ENCODE measurements at regions not wholly inside any gene's neighbourhood (a gene's known extent, or its start where the extent isn't known, plus 50 kb on each side); places are given as distances from the start of the nearest gene placed in this dataset.
A peak's percentile ranks its signal among the peaks of the same experiment; 100 is the strongest.

DNA sequence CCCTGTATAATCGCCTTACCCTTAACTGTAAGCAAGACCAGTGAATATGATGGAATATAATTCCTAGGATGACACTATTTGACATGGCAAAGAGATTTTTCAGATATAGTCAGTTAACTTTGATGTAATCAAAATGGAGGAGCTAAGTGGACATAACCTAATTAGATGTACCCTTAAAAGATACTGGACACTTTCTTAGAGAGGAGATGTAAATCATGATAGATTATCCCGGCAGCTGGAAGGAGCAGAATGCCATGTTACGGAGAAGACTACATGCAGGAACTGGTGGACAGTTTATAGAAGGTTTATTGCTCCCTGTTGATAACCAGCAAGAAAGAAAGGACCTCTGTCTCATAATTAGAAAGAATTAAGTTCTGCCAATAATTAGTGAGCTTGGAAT lies 1142.9 kb downstream of the SI start:
- no peaks in the 10 kb centered on the region for H3K27me3 ChIP-seq
- no peaks in the 10 kb centered on the region for H3K4me1 ChIP-seq
- DNase-seq = no peak
- TF ChIP-seq, protein P1, sequence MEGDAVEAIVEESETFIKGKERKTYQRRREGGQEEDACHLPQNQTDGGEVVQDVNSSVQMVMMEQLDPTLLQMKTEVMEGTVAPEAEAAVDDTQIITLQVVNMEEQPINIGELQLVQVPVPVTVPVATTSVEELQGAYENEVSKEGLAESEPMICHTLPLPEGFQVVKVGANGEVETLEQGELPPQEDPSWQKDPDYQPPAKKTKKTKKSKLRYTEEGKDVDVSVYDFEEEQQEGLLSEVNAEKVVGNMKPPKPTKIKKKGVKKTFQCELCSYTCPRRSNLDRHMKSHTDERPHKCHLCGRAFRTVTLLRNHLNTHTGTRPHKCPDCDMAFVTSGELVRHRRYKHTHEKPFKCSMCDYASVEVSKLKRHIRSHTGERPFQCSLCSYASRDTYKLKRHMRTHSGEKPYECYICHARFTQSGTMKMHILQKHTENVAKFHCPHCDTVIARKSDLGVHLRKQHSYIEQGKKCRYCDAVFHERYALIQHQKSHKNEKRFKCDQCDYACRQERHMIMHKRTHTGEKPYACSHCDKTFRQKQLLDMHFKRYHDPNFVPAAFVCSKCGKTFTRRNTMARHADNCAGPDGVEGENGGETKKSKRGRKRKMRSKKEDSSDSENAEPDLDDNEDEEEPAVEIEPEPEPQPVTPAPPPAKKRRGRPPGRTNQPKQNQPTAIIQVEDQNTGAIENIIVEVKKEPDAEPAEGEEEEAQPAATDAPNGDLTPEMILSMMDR (IDR thresholded peaks at IDR 0.05; ENCODE audit: low read depth, low read length) = no peak
- H3K4me3 ChIP-seq (ENCODE audit: low read depth, low read length) = no peak overlapping the region
- H3K9me3 ChIP-seq = no peaks in the 10 kb centered on the region
- no peaks in the 10 kb centered on the region for H3K36me3 ChIP-seq

DNA sequence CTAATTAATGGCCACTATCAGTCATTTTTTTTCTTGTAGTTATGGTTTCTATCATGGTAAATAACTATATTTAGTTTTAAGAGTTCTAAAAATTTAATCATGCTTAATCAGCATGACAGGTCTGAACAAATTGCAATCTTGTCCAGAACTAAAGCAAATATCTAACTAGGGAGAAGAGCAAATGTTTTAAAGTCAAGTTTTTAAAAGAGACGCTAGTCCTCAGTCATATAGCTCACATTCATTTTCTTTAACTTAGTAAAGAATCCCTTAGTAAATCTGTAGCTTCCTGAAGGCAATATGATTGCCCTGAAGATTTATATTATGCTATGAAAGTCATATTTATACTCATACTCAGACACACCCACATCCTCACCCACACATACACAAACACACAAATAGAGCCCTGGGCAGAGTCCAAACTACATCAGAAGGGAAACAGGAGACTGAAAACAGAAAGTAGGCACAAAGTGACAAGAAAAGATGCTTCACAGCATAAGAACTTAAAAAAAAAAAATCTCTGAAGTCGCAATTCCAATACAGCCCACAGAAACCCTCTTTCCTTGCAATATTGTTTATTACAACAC lies 1149.1 kb downstream of the SI start:
- no peak overlapping the region for H3K4me3 ChIP-seq (ENCODE audit: low read depth, low read length)
- no peaks in the 10 kb centered on the region for H3K4me1 ChIP-seq
- H3K27me3 ChIP-seq = no peaks in the 10 kb centered on the region
- no peaks in the 10 kb centered on the region for H3K36me3 ChIP-seq
- H3K9me3 ChIP-seq = no peaks in the 10 kb centered on the region
- TF ChIP-seq, protein P1 (IDR thresholded peaks at IDR 0.05; ENCODE audit: low read depth, low read length) = no peak
- no peak for DNase-seq

DNA sequence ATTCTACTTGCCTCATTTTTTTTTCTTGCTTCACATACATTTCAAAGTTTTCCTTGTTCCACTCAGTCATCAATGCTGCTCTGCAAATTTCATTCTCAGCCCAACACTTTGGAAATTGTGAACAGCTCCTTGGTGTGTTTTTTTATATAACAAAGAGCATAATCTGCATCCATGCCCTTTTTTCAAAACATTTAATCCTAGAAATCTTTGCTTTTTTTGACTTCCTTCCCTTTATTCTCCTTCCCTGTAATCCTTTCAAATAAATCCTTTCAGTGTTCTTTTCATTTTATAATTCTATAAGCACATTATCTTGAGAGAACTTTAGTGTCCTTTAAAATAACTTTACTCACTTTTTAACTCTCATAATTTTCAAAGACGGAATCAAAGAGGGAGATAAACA lies 1150.8 kb downstream of the SI start:
- H3K9me3 ChIP-seq = no peaks in the 10 kb centered on the region
- TF ChIP-seq, protein P1 (IDR thresholded peaks at IDR 0.05; ENCODE audit: low read depth, low read length) = no peak
- H3K27me3 ChIP-seq = no peaks in the 10 kb centered on the region
- H3K4me1 ChIP-seq = no peaks in the 10 kb centered on the region
- no peaks in the 10 kb centered on the region for H3K36me3 ChIP-seq
- DNase-seq = no peak
- no peak overlapping the region for H3K4me3 ChIP-seq (ENCODE audit: low read depth, low read length)

DNA sequence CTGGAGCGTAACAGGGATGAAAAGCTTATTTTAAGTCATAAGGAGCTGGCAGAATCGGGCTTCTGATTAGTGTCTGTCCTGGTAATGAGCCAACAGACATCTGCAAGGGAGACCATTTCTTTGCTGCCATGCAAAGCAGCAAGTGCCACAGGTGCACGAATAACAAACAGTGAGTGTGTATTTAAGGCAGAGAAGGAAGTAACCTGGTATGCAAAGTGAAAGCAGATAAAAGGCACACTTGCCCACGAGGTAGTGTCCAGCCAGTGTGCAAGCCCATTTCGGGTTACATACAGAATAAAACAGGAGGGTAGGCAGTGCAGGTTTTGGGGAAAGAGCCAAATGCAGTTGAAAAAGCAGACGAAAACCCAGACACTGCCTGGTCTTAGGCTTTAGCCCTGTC lies 1153.7 kb downstream of the SI start:
- Histone ChIP-seq H3K4me3 (ENCODE audit: low read depth, low read length) (no peak overlapping the region), H3K27me3 (no peaks in the 10 kb centered on the region), H3K9me3 (no peaks in the 10 kb centered on the region), H3K36me3 (no peaks in the 10 kb centered on the region), H3K4me1 (no peaks in the 10 kb centered on the region)
- TF ChIP-seq, protein P1 (IDR thresholded peaks at IDR 0.05; ENCODE audit: low read depth, low read length) = no peak
- DNase-seq = no peak

DNA sequence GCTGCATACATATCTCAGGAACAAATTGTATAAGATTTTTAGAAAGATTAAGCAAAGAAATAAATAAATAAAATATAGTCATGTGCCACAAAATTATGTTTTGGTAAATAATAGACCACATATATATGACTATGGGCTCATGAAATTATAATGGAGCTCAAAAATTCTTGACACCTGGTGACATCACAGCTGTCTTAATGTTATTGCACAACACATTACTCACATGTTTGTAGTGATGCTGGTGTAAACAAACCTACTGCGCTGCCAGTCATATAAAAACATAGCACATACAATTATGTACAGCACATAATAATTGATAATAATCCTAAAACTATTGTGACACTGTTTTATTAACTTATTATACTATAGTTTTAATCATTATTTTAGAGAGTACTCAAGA lies 1159.1 kb downstream of the SI start:
- no peaks in the 10 kb centered on the region for H3K4me1 ChIP-seq
- no peaks in the 10 kb centered on the region for H3K9me3 ChIP-seq
- H3K36me3 ChIP-seq = no peaks in the 10 kb centered on the region
- TF ChIP-seq, protein P1 (IDR thresholded peaks at IDR 0.05; ENCODE audit: low read depth, low read length) = no peak
- H3K27me3 ChIP-seq = no peaks in the 10 kb centered on the region
- no peak for DNase-seq
- H3K4me3 ChIP-seq (ENCODE audit: low read depth, low read length) = no peak overlapping the region

DNA sequence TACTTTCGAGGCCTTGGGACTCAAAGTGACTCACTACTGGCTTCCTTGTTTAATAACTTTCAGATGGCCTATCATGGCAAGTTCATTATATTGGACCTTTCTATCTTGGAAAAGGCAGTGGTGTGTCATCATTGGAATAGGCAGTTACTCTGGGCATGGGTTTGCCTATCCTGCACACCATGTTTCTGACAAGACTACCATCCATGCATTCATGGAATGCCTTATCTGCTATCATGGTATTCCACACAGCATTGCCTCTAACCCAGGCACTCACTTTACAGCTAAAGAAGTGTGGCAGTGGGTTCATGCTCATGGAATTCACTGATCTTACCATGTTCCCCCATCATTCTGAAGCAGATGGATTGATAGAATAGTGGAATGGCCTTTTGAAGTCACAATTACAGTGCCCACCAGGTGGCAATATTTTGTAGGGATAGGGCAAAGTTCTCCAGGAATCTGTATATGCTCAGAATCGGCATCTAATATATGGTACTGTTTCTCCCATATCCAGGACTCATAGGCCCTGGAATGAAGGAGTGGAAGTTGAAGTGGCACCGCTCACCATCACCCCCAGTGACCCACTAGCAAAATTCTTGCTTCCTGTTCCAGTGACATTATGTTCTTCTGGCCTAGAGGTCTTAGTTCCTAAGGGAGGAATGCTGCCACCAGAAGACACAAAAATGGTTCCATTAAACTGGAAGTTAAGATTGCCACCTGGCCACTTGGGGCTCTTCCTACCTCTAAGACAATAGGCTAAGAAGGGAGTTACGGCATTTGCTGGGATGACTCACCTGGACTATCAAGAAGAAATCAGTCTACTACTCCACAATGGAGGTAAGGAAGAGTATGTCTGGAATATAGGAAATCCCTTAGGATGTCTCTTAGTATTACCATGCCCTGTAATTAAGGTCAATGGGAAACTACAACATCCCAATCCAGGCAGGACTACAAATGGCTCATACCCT lies 1161.4 kb downstream of the SI start:
- Histone ChIP-seq H3K9me3 (no peaks in the 10 kb centered on the region), H3K4me3 (ENCODE audit: low read depth, low read length) (no peak overlapping the region), H3K4me1 (no peaks in the 10 kb centered on the region), H3K36me3 (no peaks in the 10 kb centered on the region), H3K27me3 (no peaks in the 10 kb centered on the region)
- DNase-seq = peak; percentile 27
- TF ChIP-seq, protein P1 (IDR thresholded peaks at IDR 0.05; ENCODE audit: low read depth, low read length) = peak; percentile 36

All from BE2C (cell line).